Subcutaneous abdominal adipose tissue (tissue), 5 donors: ENCODE measurements at regions not wholly inside any gene's neighbourhood (a gene's known extent, or its start where the extent isn't known, plus 50 kb on each side); places are given as distances from the start of the nearest gene placed in this dataset.
"Not testable (repeated sequence)": the region's sequence is repeated elsewhere in the genome, so short reads cannot be mapped to it uniquely, and the experiment has no call there.

ENCODE experiments used
- H3K27ac ChIP-seq: one replicate; pipeline ENCODE4 v1.7.0; 2013; ENCODE audit warnings: low read depth, mild to moderate bottlenecking, inconsistent platforms, low read length, moderate library complexity
- H3K27me3 ChIP-seq, 5 donors: one replicate each; pipeline ENCODE4 v1.7.0; 2013; ENCODE audit warnings: low read length in 5 of 5, inconsistent platforms in 1 of 5; ENCODE audit not compliant: control insufficient read depth in 5 of 5, insufficient read depth in 4 of 5
- H3K36me3 ChIP-seq, 5 donors: one replicate each; pipeline ENCODE4 v1.7.0; 2013; ENCODE audit warnings: low read length in 5 of 5; ENCODE audit not compliant: control insufficient read depth in 5 of 5, insufficient read depth in 5 of 5
- H3K4me1 ChIP-seq, 5 donors: one replicate each; pipeline ENCODE4 v1.7.0; 2013; ENCODE audit warnings: low read length in 5 of 5, mild to moderate bottlenecking in 3 of 5, moderate library complexity in 1 of 5; ENCODE audit not compliant: control insufficient read depth in 5 of 5, insufficient read depth in 5 of 5
- H3K4me3 ChIP-seq, 5 donors: one replicate each; pipeline ENCODE4 v1.7.0; 2013; ENCODE audit warnings: low read length in 5 of 5, low read depth in 1 of 5
- H3K9ac ChIP-seq, 5 donors: one replicate each; pipeline ENCODE4 v1.7.0; 2013; ENCODE audit warnings: low read length in 5 of 5, mild to moderate bottlenecking in 4 of 5, moderate library complexity in 3 of 5
- H3K9me3 ChIP-seq, 5 donors: one replicate each; pipeline ENCODE4 v1.7.0; 2013; ENCODE audit warnings: low read length in 5 of 5; ENCODE audit not compliant: control insufficient read depth in 5 of 5
- donor health status: healthy.
- donor health status: healthy.
- donor health status: healthy.
- donor health status: healthy.
- donor health status: healthy.

- Histone ChIP-seq H3K9me3 (no peaks in the 10 kb centered on the region), H3K4me3 (no peak overlapping the region), H3K4me1 (no peaks in the 10 kb centered on the region), H3K36me3 (no peaks in the 10 kb centered on the region), H3K9ac (no peak overlapping the region), H3K27ac (no peak overlapping the region), H3K27me3 (no peaks in the 10 kb centered on the region)
These were observed 179.6 kb upstream of the GLRA1 start for GRCh38 chr5:152104211-152104610.

- not testable (repeated sequence) for H3K27ac ChIP-seq, H3K36me3 ChIP-seq, H3K9ac ChIP-seq, H3K9me3 ChIP-seq, H3K27me3 ChIP-seq, H3K4me3 ChIP-seq, H3K4me1 ChIP-seq
These were observed 178.3 kb upstream of the GLRA1 start for GRCh38 chr5:152102908-152103307.

- no peak overlapping the region for H3K4me3 ChIP-seq
- H3K9ac ChIP-seq, result no peak overlapping the region
- no peak overlapping the region for H3K27ac ChIP-seq
- no peaks in the 10 kb centered on the region for H3K27me3 ChIP-seq
- no peaks in the 10 kb centered on the region for H3K9me3 ChIP-seq
- H3K36me3 ChIP-seq, result no peaks in the 10 kb centered on the region
- H3K4me1 ChIP-seq, result no peaks in the 10 kb centered on the region
These were observed 177.4 kb upstream of the GLRA1 start for GRCh38 chr5:152102057-152102456.

- Histone ChIP-seq H3K4me3 (no peak overlapping the region), H3K9me3 (no peaks in the 10 kb centered on the region), H3K27ac (no peak overlapping the region), H3K27me3 (no peaks in the 10 kb centered on the region), H3K36me3 (no peaks in the 10 kb centered on the region), H3K4me1 (no peaks in the 10 kb centered on the region), H3K9ac (no peak overlapping the region)
These were observed 175.8 kb upstream of the GLRA1 start for GRCh38 chr5:152100462-152100861.

GRCh38 chr5:152097128-152097527 is 172.5 kb upstream of the GLRA1 start:
- no peaks in the 10 kb centered on the region for H3K36me3 ChIP-seq
- no peak overlapping the region for H3K27ac ChIP-seq
- H3K4me3 ChIP-seq, result no peak overlapping the region
- no peaks in the 10 kb centered on the region for H3K4me1 ChIP-seq
- H3K9me3 ChIP-seq, result no peaks in the 10 kb centered on the region
- H3K27me3 ChIP-seq, result no peaks in the 10 kb centered on the region
- no peak overlapping the region for H3K9ac ChIP-seq

GRCh38 chr5:152094716-152095115 is 170.1 kb upstream of the GLRA1 start:
- no peak overlapping the region for H3K4me3 ChIP-seq
- H3K9me3 ChIP-seq, result no peaks in the 10 kb centered on the region
- no peaks in the 10 kb centered on the region for H3K4me1 ChIP-seq
- no peak overlapping the region for H3K27ac ChIP-seq
- no peaks in the 10 kb centered on the region for H3K27me3 ChIP-seq
- H3K36me3 ChIP-seq, result no peaks in the 10 kb centered on the region
- H3K9ac ChIP-seq, result no peak overlapping the region

- no peaks in the 10 kb centered on the region for H3K9me3 ChIP-seq
- no peaks in the 10 kb centered on the region for H3K36me3 ChIP-seq
- H3K27me3 ChIP-seq, result no peaks in the 10 kb centered on the region
- no peak overlapping the region for H3K27ac ChIP-seq
- H3K4me3 ChIP-seq, result no peak overlapping the region
- H3K4me1 ChIP-seq, result no peaks in the 10 kb centered on the region
- no peak overlapping the region for H3K9ac ChIP-seq
These were observed 169.4 kb upstream of the GLRA1 start for GRCh38 chr5:152094060-152094459.

GRCh38 chr5:152092580-152092979 is 167.9 kb upstream of the GLRA1 start:
- Histone ChIP-seq H3K9ac (no peak overlapping the region), H3K4me1 (no peaks in the 10 kb centered on the region), H3K4me3 (no peak overlapping the region), H3K9me3 (no peaks in the 10 kb centered on the region), H3K27me3 (no peaks in the 10 kb centered on the region), H3K36me3 (no peaks in the 10 kb centered on the region), H3K27ac (no peak overlapping the region)

- Histone ChIP-seq H3K36me3 (no peaks in the 10 kb centered on the region), H3K27me3 (no peaks in the 10 kb centered on the region), H3K4me3 (no peak overlapping the region), H3K4me1 (no peaks in the 10 kb centered on the region), H3K27ac (no peak overlapping the region), H3K9ac (no peak overlapping the region), H3K9me3 (no peaks in the 10 kb centered on the region)
These were observed 165.0 kb upstream of the GLRA1 start for GRCh38 chr5:152089644-152090043.

- no peaks in the 10 kb centered on the region for H3K27me3 ChIP-seq
- H3K9me3 ChIP-seq, result peaks cover 0 to 3% (median 0%) of the 10 kb centered on the region in 5 donors
- no peak overlapping the region for H3K9ac ChIP-seq
- H3K4me3 ChIP-seq, result no peak overlapping the region
- no peaks in the 10 kb centered on the region for H3K36me3 ChIP-seq
- H3K4me1 ChIP-seq, result no peaks in the 10 kb centered on the region
- H3K27ac ChIP-seq, result no peak overlapping the region
These were observed 162.0 kb upstream of the GLRA1 start for GRCh38 chr5:152086668-152087067.

- H3K4me1 ChIP-seq, result no peaks in the 10 kb centered on the region
- no peak overlapping the region for H3K27ac ChIP-seq
- no peak overlapping the region for H3K9ac ChIP-seq
- H3K9me3 ChIP-seq, result peaks cover 0 to 3% (median 0%) of the 10 kb centered on the region in 5 donors
- no peaks in the 10 kb centered on the region for H3K36me3 ChIP-seq
- no peak overlapping the region for H3K4me3 ChIP-seq
- no peaks in the 10 kb centered on the region for H3K27me3 ChIP-seq
These were observed 159.8 kb upstream of the GLRA1 start for GRCh38 chr5:152084476-152084875.
